PC-9 (cell line): ENCODE measurements at regions not wholly inside any gene's neighbourhood (a gene's known extent, or its start where the extent isn't known, plus 50 kb on each side); places are given as distances from the start of the nearest gene placed in this dataset.

Experiments
- BruUV-seq: library from RNA; stranded (reverse); fragments of 400-500 nt; replicated peaks from 2 replicates; lab custom pipeline; 2021; lab: Mats Ljungman, UMichigan
- CTCF ChIA-PET: fragments of 300-600 bp; sonication (Branson Sonifier 250); formaldehyde crosslinking; loops from one replicate; lab custom pipeline; 2022; ENCODE audit warnings: antibody characterized with exemption; lab: Charles Lee
- POLR2A ChIA-PET: fragments of 300-600 bp; sonication (Branson Sonifier 250); formaldehyde crosslinking; loops from one replicate; lab custom pipeline; 2022; ENCODE audit warnings: antibody characterized with exemption; ENCODE audit not compliant: unreplicated experiment; lab: Charles Lee
- DNase-seq, 2 experiments: peaks; one replicate each; pipeline versions ENCODE4 v3.0.0 to v3.0.0-alpha.2; 2015 to 2022; ENCODE audit warnings: mixed read lengths in 1 of 2
- H2AFZ ChIP-seq: fragments of 200-600 bp; sonication (generic); 2 replicates; pipeline ENCODE4 v1.8.1; 2017; ENCODE audit warnings: antibody characterized with exemption
- H3F3A ChIP-seq: fragments of 200-600 bp; sonication (generic); 2 replicates; pipeline ENCODE4 v1.8.1; 2017; ENCODE audit warnings: antibody characterized with exemption, mild to moderate bottlenecking, low read depth; ENCODE audit not compliant: insufficient read depth
- H3K27ac ChIP-seq: fragments of 200-600 bp; sonication (generic); 2 replicates; pipeline ENCODE4 v1.6.1; 2016; ENCODE audit warnings: mixed run types
- H3K27me3 ChIP-seq: fragments of 200-600 bp; sonication (generic); 2 replicates; pipeline ENCODE4 v1.6.1; 2016; ENCODE audit warnings: low read depth, mixed run types; ENCODE audit not compliant: insufficient read depth
- H3K36me3 ChIP-seq: fragments of 200-600 bp; sonication (generic); 2 replicates; pipeline ENCODE4 v1.6.1; 2016; ENCODE audit warnings: low read depth, mixed run types
- H3K4me1 ChIP-seq: fragments of 200-600 bp; sonication (generic); replicated peaks from 2 replicates; pipeline ENCODE4 v1.6.1; 2016; ENCODE audit warnings: mixed run types; ENCODE audit not compliant: insufficient read depth
- H3K4me2 ChIP-seq: fragments of 200-600 bp; sonication (generic); 2 replicates; pipeline ENCODE4 v1.6.1; 2017; ENCODE audit warnings: mixed run types
- H3K4me3 ChIP-seq: fragments of 200-600 bp; sonication (generic); 2 replicates; pipeline ENCODE4 v1.6.1; 2016; ENCODE audit warnings: mixed run types
- H3K79me2 ChIP-seq: fragments of 200-600 bp; sonication (generic); 2 replicates; pipeline ENCODE4 v1.6.1; 2017; ENCODE audit warnings: low read depth, mixed run types
- H3K9me2 ChIP-seq: fragments of 200-600 bp; sonication (generic); 2 replicates; pipeline ENCODE4 v1.8.1; 2017; ENCODE audit warnings: mild to moderate bottlenecking; ENCODE audit not compliant: insufficient read depth
- H3K9me3 ChIP-seq: fragments of 200-600 bp; sonication (generic); 2 replicates; pipeline ENCODE4 v1.8.1; 2016; ENCODE audit warnings: low read depth; ENCODE audit not compliant: insufficient read depth
- H4K20me1 ChIP-seq: fragments of 200-600 bp; sonication (generic); 2 replicates; pipeline ENCODE4 v1.8.1; 2017; ENCODE audit not compliant: insufficient read depth
- CTCF ChIP-seq: fragments of 200-600 bp; sonication (generic); conservative IDR thresholded peaks from 2 replicates; pipeline ENCODE4 v1.6.1; 2017; ENCODE audit warnings: mixed run types, antibody characterized with exemption, mild to moderate bottlenecking, moderate library complexity
- EZH2 ChIP-seq: fragments of 200-600 bp; sonication (generic); IDR thresholded peaks from 2 replicates; pipeline ENCODE4 v1.8.0; 2017; ENCODE audit warnings: antibody characterized with exemption, low read depth
- intact Hi-C: fragments of 100-400 bp; cut with micrococcal nuclease; formaldehyde crosslinking; loops from one replicate; pipeline ENCODE4 v1.10.0; 2022; ENCODE audit not compliant: unreplicated experiment

GRCh38 chr22:22346401-22347107 lies 102.0 kb downstream of the VPREB1 start:
- Histone ChIP-seq H3K27me3 (peaks cover 40% of the 10 kb centered on the region), H3K27ac (no peak overlapping the region), H2AFZ (no peak overlapping the region), H3K4me2 (no peak overlapping the region), H3K9me2 (no peaks in the 10 kb centered on the region), H3K9me3 (no peaks in the 10 kb centered on the region), H3K4me3 (no peak overlapping the region), H3K36me3 (no peaks in the 10 kb centered on the region), H3K79me2 (no peaks in the 10 kb centered on the region), H4K20me1 (no peaks in the 10 kb centered on the region; the same call in 1 of the 2 replicates), H3F3A (no peaks in the 10 kb centered on the region), H3K4me1 (no peaks in the 10 kb centered on the region)
- no TSS peak for BruUV-seq
- ChIA-PET CTCF (interaction anchor here (0.7 kb wide), 1 partner anchor 1041 kb away, joined by 3 read pairs; no protein-coding TSS in a partner anchor), POLR2A (no interaction called here)
- no peak for TF ChIP-seq EZH2
- no peak for TF ChIP-seq CTCF
- no peak for DNase-seq
- intact Hi-C loops, result no loop called here

- no peak for DNase-seq
- Histone ChIP-seq H3K4me3 (no peak overlapping the region), H3K9me2 (no peaks in the 10 kb centered on the region), H3K4me2 (no peak overlapping the region), H3K9me3 (no peaks in the 10 kb centered on the region), H3K27ac (no peak overlapping the region), H3K4me1 (no peaks in the 10 kb centered on the region), H3K79me2 (no peaks in the 10 kb centered on the region), H3K36me3 (no peaks in the 10 kb centered on the region), H4K20me1 (no peaks in the 10 kb centered on the region; the same call in 1 of the 2 replicates), H2AFZ (no peak overlapping the region), H3K27me3 (peaks cover 43% of the 10 kb centered on the region), H3F3A (no peaks in the 10 kb centered on the region)
- intact Hi-C loops, result no loop called here
- TF ChIP-seq EZH2 (no peak), CTCF (no peak; the same call in 1 of the 2 replicates)
- POLR2A ChIA-PET, result no interaction called here
- CTCF ChIA-PET, result interaction anchor here (0.7 kb wide), 1 partner anchor 50 kb away, joined by 3 read pairs; no protein-coding TSS in a partner anchor
- BruUV-seq, result no TSS peak
Measured at GRCh38 chr22:22348127-22348814, 103.7 kb downstream of the VPREB1 start.

- Histone ChIP-seq H3K4me3 (no peak overlapping the region), H3K4me2 (no peak overlapping the region), H2AFZ (no peak overlapping the region), H3K36me3 (no peaks in the 10 kb centered on the region), H3K79me2 (no peaks in the 10 kb centered on the region), H3F3A (no peaks in the 10 kb centered on the region), H3K27ac (no peak overlapping the region), H3K9me3 (no peaks in the 10 kb centered on the region), H4K20me1 (no peaks in the 10 kb centered on the region; the same call in 1 of the 2 replicates), H3K9me2 (no peaks in the 10 kb centered on the region), H3K27me3 (peaks cover 43% of the 10 kb centered on the region), H3K4me1 (no peaks in the 10 kb centered on the region)
- ChIA-PET CTCF (interaction anchor here (0.7 kb wide), 1 partner anchor 49 kb away, joined by 3 read pairs; no protein-coding TSS in a partner anchor), POLR2A (no interaction called here)
- BruUV-seq, result no TSS peak
- no peak for DNase-seq
- no peak for TF ChIP-seq EZH2
- no peak for TF ChIP-seq CTCF
- intact Hi-C loops, result loop anchor here (1.0 kb wide), 1 partner anchor 48 kb away; no protein-coding TSS in a partner anchor
Measured at GRCh38 chr22:22348815-22349454, 104.3 kb downstream of the VPREB1 start.
